SU-DHL-6 (cell line): ENCODE measurements at regions not wholly inside any gene's neighbourhood (a gene's known extent, or its start where the extent isn't known, plus 50 kb on each side); places are given as distances from the start of the nearest gene placed in this dataset.

Source experiments
- H2AFZ ChIP-seq: fragments of 200-600 bp; sonication (generic); 2 replicates; pipeline ENCODE4 v1.6.1; 2014; ENCODE audit warnings: low read depth, mild to moderate bottlenecking, moderate library complexity, mixed read lengths, antibody characterized with exemption, low read length; ENCODE audit not compliant: severe bottlenecking
- H3F3A ChIP-seq: fragments of 200-600 bp; shearing (Covaris generic); 2 replicates; pipeline ENCODE4 v1.6.0; 2016; ENCODE audit warnings: antibody characterized with exemption, mild to moderate bottlenecking; ENCODE audit not compliant: insufficient read depth
- H3K27ac ChIP-seq: fragments of 200-600 bp; sonication (generic); 2 replicates; pipeline ENCODE4 v1.5.1; 2016; ENCODE audit warnings: low read depth, mild to moderate bottlenecking, low read length, moderate library complexity, mixed read lengths
- H3K27me3 ChIP-seq: fragments of 200-600 bp; sonication (generic), shearing (Covaris generic); 2 replicates; pipeline ENCODE4 v1.6.0; 2014; ENCODE audit warnings: mild to moderate bottlenecking, low read length
- H3K36me3 ChIP-seq: fragments of 200-600 bp; sonication (generic); 2 replicates; pipeline ENCODE4 v1.6.1; 2014; ENCODE audit warnings: mild to moderate bottlenecking, low read length, mixed read lengths
- H3K4me2 ChIP-seq: fragments of 300-600, 200-600 bp; shearing (Covaris generic), sonication (generic); 2 replicates; pipeline ENCODE4 v1.6.0; 2014; ENCODE audit warnings: low read length, low read depth, mild to moderate bottlenecking; ENCODE audit not compliant: poor library complexity, severe bottlenecking
- H3K4me3 ChIP-seq: fragments of 200-600 bp; sonication (generic); 2 replicates; pipeline ENCODE4 v1.5.1; 2014; ENCODE audit warnings: antibody characterized with exemption, low read length, mild to moderate bottlenecking, mixed read lengths; ENCODE audit not compliant: insufficient read depth, poor library complexity, severe bottlenecking
- H3K79me2 ChIP-seq: fragments of 200-600 bp; sonication (generic); 2 replicates; pipeline ENCODE4 v1.6.1; 2014; ENCODE audit warnings: mild to moderate bottlenecking, low read length, moderate library complexity; ENCODE audit not compliant: insufficient read depth
- H3K9ac ChIP-seq: fragments of 200-600 bp; sonication (generic); 2 replicates; pipeline ENCODE4 v1.7.0; 2014; ENCODE audit warnings: mild to moderate bottlenecking, low read length
- H3K9me2 ChIP-seq: fragments of 200-600 bp; sonication (generic); replicated peaks from 2 replicates; pipeline ENCODE4 v1.6.1; 2014; ENCODE audit warnings: low read length; ENCODE audit not compliant: insufficient read depth
- H3K9me3 ChIP-seq: fragments of 200-600 bp; sonication (generic); 2 replicates; pipeline ENCODE4 v1.6.1; 2014; ENCODE audit warnings: low read length, mixed read lengths; ENCODE audit not compliant: insufficient read depth
- H4K20me1 ChIP-seq: fragments of 200-600 bp; sonication (generic); 2 replicates; pipeline ENCODE4 v1.6.1; 2014; ENCODE audit warnings: low read depth, mild to moderate bottlenecking, antibody characterized with exemption, low read length, moderate library complexity, mixed read lengths
- CTCF ChIP-seq: fragments of 200-600 bp; sonication (generic); IDR thresholded peaks from one replicate; pipeline ENCODE4 v1.5.1; 2017; ENCODE audit warnings: antibody characterized with exemption, mild to moderate bottlenecking, low read length, moderate library complexity; ENCODE audit not compliant: insufficient read depth, poor library complexity, severe bottlenecking
- EZH2phosphoT487 ChIP-seq: fragments of 200-600 bp; sonication (generic), shearing (Covaris generic); conservative IDR thresholded peaks from 2 replicates; pipeline ENCODE4 v1.6.1; 2018; ENCODE audit warnings: mild to moderate bottlenecking, antibody characterized with exemption, low read length, moderate library complexity, mixed read lengths

GRCh38 chr15:93266291-93266690, 177.3 kb upstream of the RGMA start:
- H3K27ac ChIP-seq, result no peak overlapping the region
- H3K79me2 ChIP-seq, result no peaks in the 10 kb centered on the region
- no peaks in the 10 kb centered on the region for H3F3A ChIP-seq
- no peaks in the 10 kb centered on the region for H4K20me1 ChIP-seq
- H3K9ac ChIP-seq, result no peak overlapping the region
- TF ChIP-seq CTCF (no peak), EZH2phosphoT487 (no peak)
- H3K4me3 ChIP-seq, result no peak overlapping the region
- H2AFZ ChIP-seq, result no peak overlapping the region
- no peaks in the 10 kb centered on the region for H3K27me3 ChIP-seq
- H3K36me3 ChIP-seq, result no peaks in the 10 kb centered on the region
- H3K9me3 ChIP-seq, result no peaks in the 10 kb centered on the region
- no peak overlapping the region for H3K4me2 ChIP-seq
- H3K9me2 ChIP-seq, result no peaks in the 10 kb centered on the region

DNA sequence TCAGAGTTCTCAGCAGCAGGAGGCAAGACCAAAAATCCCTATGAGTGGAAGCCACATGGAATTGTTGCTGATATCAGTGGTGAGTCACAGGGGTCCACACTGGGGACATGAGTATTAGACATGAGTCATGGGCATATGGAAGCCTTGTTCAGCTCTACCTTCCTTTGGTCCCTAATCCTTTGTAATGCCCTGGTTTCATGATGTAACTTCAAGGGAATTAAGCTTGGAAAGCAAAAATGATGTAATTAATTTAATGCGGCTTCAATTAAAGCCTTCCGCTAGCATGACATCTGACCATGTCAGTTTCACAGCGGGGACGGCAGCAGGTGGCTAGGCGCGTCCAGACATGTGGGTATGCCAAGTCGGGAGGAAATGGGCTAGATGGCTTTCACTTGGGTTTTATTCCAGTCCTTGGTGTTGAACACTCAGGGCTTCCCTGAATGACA, 176.1 kb upstream of the RGMA start:
- Histone ChIP-seq H2AFZ (no peak overlapping the region), H3K4me3 (no peak overlapping the region), H3K79me2 (no peaks in the 10 kb centered on the region), H3K9me3 (no peaks in the 10 kb centered on the region), H3K27me3 (no peaks in the 10 kb centered on the region), H3K9me2 (no peaks in the 10 kb centered on the region), H3K27ac (no peak overlapping the region), H3K4me2 (no peak overlapping the region), H3F3A (no peaks in the 10 kb centered on the region), H4K20me1 (no peaks in the 10 kb centered on the region), H3K9ac (no peak overlapping the region), H3K36me3 (no peaks in the 10 kb centered on the region)
- TF ChIP-seq EZH2phosphoT487 (no peak), CTCF (no peak)

GRCh38 chr15:93261845-93262244, 172.8 kb upstream of the RGMA start:
- Histone ChIP-seq H3F3A (no peaks in the 10 kb centered on the region), H3K27me3 (no peaks in the 10 kb centered on the region), H2AFZ (no peak overlapping the region), H3K9me2 (no peaks in the 10 kb centered on the region), H3K4me3 (no peak overlapping the region), H3K4me2 (no peak overlapping the region), H3K9me3 (no peaks in the 10 kb centered on the region), H3K27ac (no peak overlapping the region), H4K20me1 (no peaks in the 10 kb centered on the region), H3K36me3 (no peaks in the 10 kb centered on the region), H3K79me2 (no peaks in the 10 kb centered on the region), H3K9ac (no peak overlapping the region)
- TF ChIP-seq CTCF (no peak), EZH2phosphoT487 (no peak)

GRCh38 chr15:93257920-93258319, 168.9 kb upstream of the RGMA start:
- no peak overlapping the region for H2AFZ ChIP-seq
- H3K36me3 ChIP-seq, result no peaks in the 10 kb centered on the region
- no peaks in the 10 kb centered on the region for H3K27me3 ChIP-seq
- no peak overlapping the region for H3K4me3 ChIP-seq
- no peaks in the 10 kb centered on the region for H3F3A ChIP-seq
- H3K9me3 ChIP-seq, result no peaks in the 10 kb centered on the region
- H3K27ac ChIP-seq, result no peak overlapping the region
- no peaks in the 10 kb centered on the region for H3K9me2 ChIP-seq
- no peak overlapping the region for H3K4me2 ChIP-seq
- no peak overlapping the region for H3K9ac ChIP-seq
- TF ChIP-seq CTCF (no peak), EZH2phosphoT487 (no peak)
- H3K79me2 ChIP-seq, result no peaks in the 10 kb centered on the region
- H4K20me1 ChIP-seq, result no peaks in the 10 kb centered on the region
